ENCODE measurements at regions not wholly inside any gene's neighbourhood (a gene's known extent, or its start where the extent isn't known, plus 50 kb on each side); places are given as distances from the start of the nearest gene placed in this dataset.

DNA sequence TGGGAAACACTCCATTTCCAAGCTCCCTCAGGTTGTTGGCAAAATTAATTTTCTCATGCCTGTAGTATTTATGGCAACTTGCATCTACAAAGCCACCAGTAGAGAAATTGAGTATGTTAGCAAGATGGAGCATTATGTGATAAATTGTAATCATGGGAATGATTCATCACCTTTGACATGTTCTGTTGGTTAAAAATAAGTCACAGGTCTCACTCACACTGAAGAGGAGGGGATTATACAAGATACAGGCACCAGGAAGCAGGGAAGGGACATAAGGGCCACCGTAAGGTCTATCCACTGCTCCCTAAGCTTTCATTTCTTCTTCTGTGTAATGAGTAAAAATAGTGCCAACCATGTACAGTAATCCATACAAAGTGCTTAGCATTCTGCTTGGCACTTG is 313.0 kb downstream of the GBA3 start:
- in situ Hi-C loops (cut with HindIII; ENCODE audit: low sequenced_read_pairs) = no loop called here
- no peak for DNase-seq (ENCODE audit: low read depth)
- H3K4me3 ChIP-seq (ENCODE audit: low read depth, low read length) = no peak overlapping the region
- TF ChIP-seq, protein P1, sequence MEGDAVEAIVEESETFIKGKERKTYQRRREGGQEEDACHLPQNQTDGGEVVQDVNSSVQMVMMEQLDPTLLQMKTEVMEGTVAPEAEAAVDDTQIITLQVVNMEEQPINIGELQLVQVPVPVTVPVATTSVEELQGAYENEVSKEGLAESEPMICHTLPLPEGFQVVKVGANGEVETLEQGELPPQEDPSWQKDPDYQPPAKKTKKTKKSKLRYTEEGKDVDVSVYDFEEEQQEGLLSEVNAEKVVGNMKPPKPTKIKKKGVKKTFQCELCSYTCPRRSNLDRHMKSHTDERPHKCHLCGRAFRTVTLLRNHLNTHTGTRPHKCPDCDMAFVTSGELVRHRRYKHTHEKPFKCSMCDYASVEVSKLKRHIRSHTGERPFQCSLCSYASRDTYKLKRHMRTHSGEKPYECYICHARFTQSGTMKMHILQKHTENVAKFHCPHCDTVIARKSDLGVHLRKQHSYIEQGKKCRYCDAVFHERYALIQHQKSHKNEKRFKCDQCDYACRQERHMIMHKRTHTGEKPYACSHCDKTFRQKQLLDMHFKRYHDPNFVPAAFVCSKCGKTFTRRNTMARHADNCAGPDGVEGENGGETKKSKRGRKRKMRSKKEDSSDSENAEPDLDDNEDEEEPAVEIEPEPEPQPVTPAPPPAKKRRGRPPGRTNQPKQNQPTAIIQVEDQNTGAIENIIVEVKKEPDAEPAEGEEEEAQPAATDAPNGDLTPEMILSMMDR (IDR thresholded peaks at IDR 0.05; ENCODE audit: low read depth, low read length, missing control alignments) = no peak

DNA sequence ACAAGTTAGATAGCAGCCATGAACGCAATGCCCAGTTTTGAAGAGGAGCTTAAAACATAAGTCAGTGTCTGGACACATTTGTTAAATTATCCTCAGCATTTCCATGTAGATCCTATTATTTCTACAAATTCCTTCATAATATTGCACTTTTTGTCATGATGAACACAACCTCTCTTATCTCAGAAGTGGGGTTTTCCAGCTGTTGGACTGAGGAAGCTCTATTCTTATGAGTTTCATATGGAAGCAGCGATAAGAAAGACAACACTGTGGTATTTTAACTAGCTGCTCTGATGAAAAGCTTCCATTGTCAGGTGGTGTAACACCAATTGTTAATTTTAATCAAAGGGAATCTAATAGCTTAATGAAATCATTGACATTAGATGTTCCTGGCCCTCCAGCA is 308.7 kb downstream of the GBA3 start:
- in situ Hi-C loops (cut with HindIII; ENCODE audit: low sequenced_read_pairs) = no loop called here
- TF ChIP-seq, protein P1 (IDR thresholded peaks at IDR 0.05; ENCODE audit: low read depth, low read length, missing control alignments) = no peak
- DNase-seq (ENCODE audit: low read depth) = no peak
- no peak overlapping the region for H3K4me3 ChIP-seq (ENCODE audit: low read depth, low read length)

DNA sequence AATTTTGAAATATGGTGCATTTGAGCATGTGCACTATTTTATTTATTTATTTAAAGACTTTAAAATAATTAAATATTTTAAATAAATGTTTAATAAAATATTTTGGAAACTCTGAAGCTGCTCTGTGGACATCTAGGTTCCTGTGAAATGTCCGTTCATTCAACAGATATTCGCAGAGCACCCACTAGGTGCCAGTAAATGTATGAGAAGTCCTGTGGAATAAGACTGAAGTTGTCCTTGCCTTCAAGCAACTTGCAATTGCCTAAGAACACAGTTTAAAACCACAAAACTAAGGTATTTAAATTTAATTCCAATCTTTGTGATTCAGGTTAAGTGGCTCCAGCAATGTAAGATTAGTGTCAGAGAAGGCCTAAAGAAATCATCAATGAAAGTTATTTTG is 306.7 kb downstream of the GBA3 start:
- TF ChIP-seq, protein P1 (IDR thresholded peaks at IDR 0.05; ENCODE audit: low read depth, low read length, missing control alignments) = peak; percentile 27
- H3K4me3 ChIP-seq (ENCODE audit: low read depth, low read length) = no peak overlapping the region
- no peak for DNase-seq (ENCODE audit: low read depth)
- in situ Hi-C loops (cut with HindIII; ENCODE audit: low sequenced_read_pairs) = no loop called here

DNA sequence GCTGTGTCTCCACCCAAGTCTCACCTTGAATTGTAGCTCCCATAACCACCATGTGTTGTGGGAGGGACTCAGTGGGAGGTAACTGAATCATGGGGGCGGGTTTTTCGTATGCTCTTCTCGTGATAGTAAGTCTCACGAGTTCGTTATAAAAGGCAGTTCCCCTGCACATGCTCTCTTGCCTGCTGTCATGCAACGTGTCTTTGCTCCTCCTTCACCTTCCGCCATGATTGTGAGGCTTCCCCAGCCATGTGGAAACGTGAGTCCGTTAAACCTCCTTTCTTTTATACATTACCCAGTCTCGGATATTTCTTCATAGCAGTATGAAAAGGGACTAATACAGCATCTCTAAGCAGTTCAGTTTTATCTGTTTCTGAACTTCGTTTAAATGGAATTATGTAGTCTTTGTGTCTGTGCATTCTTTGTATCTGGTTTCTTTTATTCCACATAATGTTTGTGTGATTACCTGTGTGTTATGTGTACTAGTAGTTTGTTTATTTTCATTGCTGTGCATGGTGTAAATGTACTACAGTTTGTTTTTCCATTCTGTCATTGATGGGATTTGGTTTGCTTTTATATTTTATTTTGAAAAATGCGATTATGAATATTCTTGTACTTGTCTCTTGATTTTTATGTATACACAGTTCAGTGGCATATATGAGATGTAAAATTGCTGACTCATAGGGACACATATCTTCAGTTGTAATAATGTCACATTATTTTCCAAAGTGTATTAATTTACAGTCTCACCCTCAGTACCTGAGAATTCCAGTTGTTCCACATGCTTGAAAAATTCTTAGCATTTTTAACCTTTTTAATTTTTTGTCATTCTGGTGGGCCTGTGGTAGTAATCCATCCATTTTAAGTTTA is 304.9 kb downstream of the GBA3 start:
- in situ Hi-C loops (cut with HindIII; ENCODE audit: low sequenced_read_pairs) = no loop called here
- TF ChIP-seq, protein P1 (IDR thresholded peaks at IDR 0.05; ENCODE audit: low read depth, low read length, missing control alignments) = no peak
- no peak overlapping the region for H3K4me3 ChIP-seq (ENCODE audit: low read depth, low read length)
- no peak for DNase-seq (ENCODE audit: low read depth)

DNA sequence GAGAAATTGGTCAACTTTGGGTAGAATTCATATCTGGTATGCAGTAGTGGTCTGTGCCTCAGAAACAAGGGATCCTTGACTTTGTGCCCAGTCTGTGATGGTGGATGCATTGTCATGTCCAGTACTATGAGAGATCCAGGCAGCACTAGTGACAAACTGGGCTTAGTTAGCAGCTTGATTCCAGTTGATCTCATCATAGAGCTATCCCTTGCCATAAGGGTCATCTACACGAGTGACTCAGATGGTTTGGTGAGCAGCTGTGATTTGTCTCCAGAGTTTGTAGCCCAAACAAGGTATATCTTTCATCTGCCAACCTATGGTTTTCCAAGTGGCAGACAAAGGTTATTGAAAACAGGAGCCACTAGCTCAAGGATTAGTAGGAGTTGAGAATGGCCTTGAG is 298.8 kb downstream of the GBA3 start:
- DNase-seq (ENCODE audit: low read depth) = no peak
- TF ChIP-seq, protein P1 (IDR thresholded peaks at IDR 0.05; ENCODE audit: low read depth, low read length, missing control alignments) = no peak

DNA sequence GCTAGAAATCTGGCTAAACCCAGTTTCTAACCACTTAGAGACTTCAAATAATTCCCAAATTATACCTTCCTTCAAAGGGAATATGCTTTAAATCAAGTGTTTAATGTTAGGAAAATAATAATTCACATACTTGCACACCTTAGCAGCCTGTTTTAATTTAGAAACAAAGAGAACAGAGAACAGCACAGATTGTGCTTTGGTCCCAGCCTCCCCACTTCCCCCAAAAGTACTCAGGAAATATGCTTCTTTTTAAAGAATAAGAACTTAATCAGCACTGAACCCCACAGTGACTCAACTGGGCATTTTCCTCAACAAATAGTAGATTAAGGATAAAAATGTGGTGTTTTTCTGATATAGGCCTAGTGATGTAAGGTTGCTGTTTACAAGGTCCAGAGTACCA is 295.8 kb downstream of the GBA3 start:
- TF ChIP-seq, protein P1 (IDR thresholded peaks at IDR 0.05; ENCODE audit: low read depth, low read length, missing control alignments) = no peak
- H3K4me3 ChIP-seq (ENCODE audit: low read depth, low read length) = no peak overlapping the region
- no peak for DNase-seq (ENCODE audit: low read depth)
- in situ Hi-C loops (cut with HindIII; ENCODE audit: low sequenced_read_pairs) = no loop called here

More for the DNA sequence above, 298.8 kb downstream of the GBA3 start:
- in situ Hi-C loops (cut with HindIII; ENCODE audit: low sequenced_read_pairs) = no loop called here
- no peak overlapping the region for H3K4me3 ChIP-seq (ENCODE audit: low read depth, low read length)

Data from astrocyte of the cerebellum (primary cell).